Liver (tissue), 8 donors: ENCODE measurements at regions not wholly inside any gene's neighbourhood (a gene's known extent, or its start where the extent isn't known, plus 50 kb on each side); places are given as distances from the start of the nearest gene placed in this dataset.

ENCODE experiments used
- DNase-seq: peaks from one replicate; pipeline ENCODE4 v3.0.0-alpha.2; 2017; ENCODE audit warnings: low spot score
- H3K27ac ChIP-seq, 2 donors: one replicate each; pipeline ENCODE4 v1.7.0; 2013; ENCODE audit warnings: inconsistent platforms in 2 of 2, low read length in 2 of 2, control low read depth in 1 of 2, low read depth in 1 of 2, mild to moderate bottlenecking in 1 of 2
- H3K27me3 ChIP-seq, 4 donors: one replicate each; pipeline versions ENCODE4 v1.6.1 to v1.7.0; 2013; ENCODE audit warnings: low read length in 3 of 4, inconsistent platforms in 1 of 4, mild to moderate bottlenecking in 1 of 4, moderate library complexity in 1 of 4; ENCODE audit not compliant: control insufficient read depth in 4 of 4, insufficient read depth in 4 of 4
- H3K36me3 ChIP-seq, 4 donors: one replicate each; pipeline versions ENCODE4 v1.6.1 to v1.7.0; 2013; ENCODE audit warnings: low read length in 3 of 4, mild to moderate bottlenecking in 3 of 4, low read depth in 1 of 4, moderate library complexity in 1 of 4; ENCODE audit not compliant: control insufficient read depth in 4 of 4, insufficient read depth in 3 of 4
- H3K4me1 ChIP-seq, 4 donors: one replicate each; pipeline versions ENCODE4 v1.6.1 to v1.7.0; 2013; ENCODE audit warnings: low read length in 3 of 4, mild to moderate bottlenecking in 3 of 4, moderate library complexity in 1 of 4; ENCODE audit not compliant: control insufficient read depth in 4 of 4, insufficient read depth in 4 of 4
- H3K4me3 ChIP-seq, 3 donors: one replicate each; pipeline versions ENCODE4 v1.6.1 to v1.7.0; 2013; ENCODE audit warnings: low read length in 3 of 3, control low read depth in 1 of 3, low read depth in 1 of 3, mild to moderate bottlenecking in 1 of 3
- H3K9ac ChIP-seq, 2 donors: one replicate each; pipeline ENCODE4 v1.7.0; 2013; ENCODE audit warnings: low read length in 2 of 2, mild to moderate bottlenecking in 2 of 2, moderate library complexity in 2 of 2, control low read depth in 1 of 2, low read depth in 1 of 2
- H3K9me3 ChIP-seq, 4 donors: one replicate each; pipeline versions ENCODE4 v1.6.1 to v1.7.0; 2013; ENCODE audit warnings: low read length in 3 of 4; ENCODE audit not compliant: control insufficient read depth in 4 of 4
- ATF3 ChIP-seq: IDR thresholded peaks from 2 replicates; pipeline ENCODE4 v1.6.1; 2016; ENCODE audit warnings: antibody characterized with exemption
- EGR1 ChIP-seq, 2 donors: IDR thresholded peaks; 2 replicates each; pipeline ENCODE4 v1.6.1; 2016 to 2018; ENCODE audit warnings: antibody characterized with exemption in 2 of 2, low read depth in 2 of 2
- FOXA1 ChIP-seq: IDR thresholded peaks from 2 replicates; pipeline ENCODE4 v1.6.1; 2016; ENCODE audit warnings: antibody characterized with exemption
- FOXA2 ChIP-seq: IDR thresholded peaks from 2 replicates; pipeline ENCODE4 v1.6.1; 2016; ENCODE audit warnings: antibody characterized with exemption
- HNF4A ChIP-seq, 2 donors: conservative IDR thresholded peaks; 2 replicates each; pipeline ENCODE4 v1.6.1; 2016; ENCODE audit warnings: antibody characterized with exemption in 2 of 2, mild to moderate bottlenecking in 2 of 2
- HNF4G ChIP-seq: IDR thresholded peaks from 2 replicates; pipeline ENCODE4 v1.6.1; 2016; ENCODE audit warnings: antibody characterized with exemption
- JUND ChIP-seq, 2 donors: IDR thresholded peaks; 2 replicates each; pipeline ENCODE4 v1.6.1; 2016; ENCODE audit warnings: antibody characterized with exemption in 2 of 2
- MAX ChIP-seq: IDR thresholded peaks from 2 replicates; pipeline ENCODE4 v1.6.1; 2016; ENCODE audit warnings: antibody characterized with exemption
- NR2F2 ChIP-seq: IDR thresholded peaks from 2 replicates; pipeline ENCODE4 v1.6.1; 2016; ENCODE audit warnings: antibody characterized with exemption
- RAD21 ChIP-seq, 2 donors: IDR thresholded peaks; 2 replicates each; pipeline ENCODE4 v1.6.1; 2016; ENCODE audit warnings: antibody characterized with exemption in 2 of 2, mild to moderate bottlenecking in 2 of 2
- REST ChIP-seq: IDR thresholded peaks from 2 replicates; pipeline ENCODE4 v1.6.1; 2016; ENCODE audit warnings: antibody characterized with exemption, mild to moderate bottlenecking
- RXRA ChIP-seq, 2 donors: IDR thresholded peaks; 2 replicates each; pipeline ENCODE4 v1.6.1; 2017 to 2018; ENCODE audit warnings: antibody characterized with exemption in 2 of 2, mild to moderate bottlenecking in 1 of 2
- SP1 ChIP-seq: IDR thresholded peaks from 2 replicates; pipeline ENCODE4 v1.6.1; 2018; ENCODE audit warnings: antibody characterized with exemption, mild to moderate bottlenecking
- TAF1 ChIP-seq: conservative IDR thresholded peaks from 2 replicates; pipeline ENCODE4 v1.6.1; 2016; ENCODE audit warnings: antibody characterized with exemption, mild to moderate bottlenecking
- YY1 ChIP-seq: IDR thresholded peaks from 2 replicates; pipeline ENCODE4 v1.6.1; 2016; ENCODE audit warnings: antibody characterized with exemption, mild to moderate bottlenecking
- WGBS: extraction: QIAGEN DNeasy Blood & Tissue Kit; methylation state at CpG from one replicate; pipeline ENCODE4 v1.1.7; 2013; 5-methylcytosine and 5-hydroxymethylcytosine counted together
- TF ChIP-seq, protein P1 (sequence below): fragments of 150-350 bp; IDR thresholded peaks from 2 replicates; pipeline ENCODE4 v1.5.1; 2017; ENCODE audit warnings: improper control_type of control experiment, low read depth, low read length; ENCODE audit not compliant: missing input control
- TF ChIP-seq, protein P2 (sequence below): IDR thresholded peaks from 2 replicates; pipeline ENCODE4 v1.6.1; 2016; ENCODE audit warnings: antibody characterized with exemption
- donor health status: healthy.
- donor health status: healthy.
- donor health status: healthy.
- donor health status: healthy.
- donor health status: healthy.

GRCh38 chr20:61133611-61134010 is 118.5 kb upstream of the CDH4 start:
- no peaks in the 10 kb centered on the region for H3K36me3 ChIP-seq
- no peak overlapping the region for H3K4me3 ChIP-seq
- no peak overlapping the region for H3K9ac ChIP-seq
- no peak for DNase-seq
- no peaks in the 10 kb centered on the region for H3K4me1 ChIP-seq
- no peak overlapping the region for H3K27ac ChIP-seq
- 75% methylated on average over 6 of the region's 6 CpGs for WGBS
- H3K27me3 ChIP-seq = peaks cover 0 to 4% (median 0%) of the 10 kb centered on the region in 4 donors
- TF ChIP-seq FOXA2 (no peak), MAX (no peak), JUND (IDR thresholded peaks at IDR 0.05) (no peak), ATF3 (no peak), RAD21 (IDR thresholded peaks at IDR 0.05) (no peak), TAF1 (no peak), EGR1 (IDR thresholded peaks at IDR 0.05; ENCODE audit: low read depth in 2 of 2) (no peak), NR2F2 (no peak), FOXA1 (no peak), YY1 (no peak), SP1 (no peak), HNF4G (no peak), HNF4A (conservative IDR thresholded peaks at IDR 0.05) (no peak), RXRA (IDR thresholded peaks at IDR 0.05) (no peak), REST (no peak)
- TF ChIP-seq, protein P1, sequence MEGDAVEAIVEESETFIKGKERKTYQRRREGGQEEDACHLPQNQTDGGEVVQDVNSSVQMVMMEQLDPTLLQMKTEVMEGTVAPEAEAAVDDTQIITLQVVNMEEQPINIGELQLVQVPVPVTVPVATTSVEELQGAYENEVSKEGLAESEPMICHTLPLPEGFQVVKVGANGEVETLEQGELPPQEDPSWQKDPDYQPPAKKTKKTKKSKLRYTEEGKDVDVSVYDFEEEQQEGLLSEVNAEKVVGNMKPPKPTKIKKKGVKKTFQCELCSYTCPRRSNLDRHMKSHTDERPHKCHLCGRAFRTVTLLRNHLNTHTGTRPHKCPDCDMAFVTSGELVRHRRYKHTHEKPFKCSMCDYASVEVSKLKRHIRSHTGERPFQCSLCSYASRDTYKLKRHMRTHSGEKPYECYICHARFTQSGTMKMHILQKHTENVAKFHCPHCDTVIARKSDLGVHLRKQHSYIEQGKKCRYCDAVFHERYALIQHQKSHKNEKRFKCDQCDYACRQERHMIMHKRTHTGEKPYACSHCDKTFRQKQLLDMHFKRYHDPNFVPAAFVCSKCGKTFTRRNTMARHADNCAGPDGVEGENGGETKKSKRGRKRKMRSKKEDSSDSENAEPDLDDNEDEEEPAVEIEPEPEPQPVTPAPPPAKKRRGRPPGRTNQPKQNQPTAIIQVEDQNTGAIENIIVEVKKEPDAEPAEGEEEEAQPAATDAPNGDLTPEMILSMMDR = no peak
- TF ChIP-seq, protein P2, sequence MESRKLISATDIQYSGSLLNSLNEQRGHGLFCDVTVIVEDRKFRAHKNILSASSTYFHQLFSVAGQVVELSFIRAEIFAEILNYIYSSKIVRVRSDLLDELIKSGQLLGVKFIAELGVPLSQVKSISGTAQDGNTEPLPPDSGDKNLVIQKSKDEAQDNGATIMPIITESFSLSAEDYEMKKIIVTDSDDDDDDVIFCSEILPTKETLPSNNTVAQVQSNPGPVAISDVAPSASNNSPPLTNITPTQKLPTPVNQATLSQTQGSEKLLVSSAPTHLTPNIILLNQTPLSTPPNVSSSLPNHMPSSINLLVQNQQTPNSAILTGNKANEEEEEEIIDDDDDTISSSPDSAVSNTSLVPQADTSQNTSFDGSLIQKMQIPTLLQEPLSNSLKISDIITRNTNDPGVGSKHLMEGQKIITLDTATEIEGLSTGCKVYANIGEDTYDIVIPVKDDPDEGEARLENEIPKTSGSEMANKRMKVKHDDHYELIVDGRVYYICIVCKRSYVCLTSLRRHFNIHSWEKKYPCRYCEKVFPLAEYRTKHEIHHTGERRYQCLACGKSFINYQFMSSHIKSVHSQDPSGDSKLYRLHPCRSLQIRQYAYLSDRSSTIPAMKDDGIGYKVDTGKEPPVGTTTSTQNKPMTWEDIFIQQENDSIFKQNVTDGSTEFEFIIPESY = no peak
- no peaks in the 10 kb centered on the region for H3K9me3 ChIP-seq
